Kidney epithelial cell (primary cell): ENCODE measurements at regions not wholly inside any gene's neighbourhood (a gene's known extent, or its start where the extent isn't known, plus 50 kb on each side); places are given as distances from the start of the nearest gene placed in this dataset.

Source experiments
- DNase-seq: peaks from one replicate; pipeline ENCODE4 v3.0.0-alpha.2; 2010; ENCODE audit warnings: low read depth
- H3K27me3 ChIP-seq: 2 replicates; pipeline ENCODE4 v1.6.0; 2011; ENCODE audit warnings: low read length; ENCODE audit not compliant: control insufficient read depth, insufficient read depth
- H3K36me3 ChIP-seq: 2 replicates; pipeline ENCODE4 v1.5.1; 2011; ENCODE audit warnings: low read length; ENCODE audit not compliant: control insufficient read depth, insufficient read depth
- H3K4me3 ChIP-seq: 2 replicates; pipeline ENCODE4 v1.5.1; 2011; ENCODE audit warnings: low read depth, mild to moderate bottlenecking, control low read depth, low read length
- CTCF ChIP-seq: IDR thresholded peaks from 2 replicates; pipeline ENCODE4 v1.5.1; 2011; ENCODE audit warnings: mild to moderate bottlenecking, moderate library complexity, low read length, control low read depth, inconsistent platforms; ENCODE audit not compliant: insufficient read depth, poor library complexity, severe bottlenecking

- no peak for TF ChIP-seq CTCF
- no peak overlapping the region for H3K4me3 ChIP-seq
- no peaks in the 10 kb centered on the region for H3K36me3 ChIP-seq
- no peaks in the 10 kb centered on the region for H3K27me3 ChIP-seq
- no peak for DNase-seq
Measured at GRCh38 chr9:18357321-18357720, 116.6 kb upstream of the ADAMTSL1 start.

GRCh38 chr9:18358325-18358724 lies 115.6 kb upstream of the ADAMTSL1 start:
- no peak for TF ChIP-seq CTCF
- no peak for DNase-seq

GRCh38 chr9:18359335-18359734 lies 114.6 kb upstream of the ADAMTSL1 start:
- no peak for TF ChIP-seq CTCF
- no peaks in the 10 kb centered on the region for H3K27me3 ChIP-seq
- H3K36me3 ChIP-seq = no peaks in the 10 kb centered on the region
- DNase-seq = no peak
- H3K4me3 ChIP-seq = no peak overlapping the region

More at GRCh38 chr9:18358325-18358724, 115.6 kb upstream of the ADAMTSL1 start:
- H3K36me3 ChIP-seq = no peaks in the 10 kb centered on the region
- H3K4me3 ChIP-seq = no peak overlapping the region
- no peaks in the 10 kb centered on the region for H3K27me3 ChIP-seq

GRCh38 chr9:18360005-18360404 lies 113.9 kb upstream of the ADAMTSL1 start:
- Histone ChIP-seq H3K4me3 (no peak overlapping the region), H3K36me3 (no peaks in the 10 kb centered on the region), H3K27me3 (no peaks in the 10 kb centered on the region)
- no peak for TF ChIP-seq CTCF
- DNase-seq = no peak

DNA sequence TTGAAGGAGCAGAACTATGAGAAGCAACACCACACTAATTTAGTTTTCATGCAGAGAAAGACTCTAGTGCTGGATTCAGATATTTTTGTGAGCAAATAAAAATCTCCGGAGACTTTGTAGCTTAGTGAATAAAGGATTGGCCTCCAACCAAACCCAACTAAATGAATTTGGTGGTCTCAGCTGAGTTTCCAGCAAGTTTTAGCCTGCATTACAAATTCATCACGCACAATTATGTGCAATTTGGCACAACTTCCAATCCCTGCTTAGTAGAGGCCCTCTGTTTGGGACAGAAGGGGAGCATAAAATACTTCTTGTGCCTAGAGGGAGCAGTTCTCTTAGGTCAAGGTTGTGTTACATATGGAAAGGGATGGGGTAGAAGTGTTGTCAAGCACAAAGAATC lies 112.3 kb upstream of the ADAMTSL1 start:
- no peak for DNase-seq
- H3K4me3 ChIP-seq = no peak overlapping the region
- H3K27me3 ChIP-seq = no peaks in the 10 kb centered on the region
- TF ChIP-seq CTCF = no peak
- H3K36me3 ChIP-seq = no peaks in the 10 kb centered on the region

GRCh38 chr9:18362166-18362565 lies 111.8 kb upstream of the ADAMTSL1 start:
- no peak overlapping the region for H3K4me3 ChIP-seq
- no peak for DNase-seq
- no peak for TF ChIP-seq CTCF
- H3K36me3 ChIP-seq = no peaks in the 10 kb centered on the region
- H3K27me3 ChIP-seq = no peaks in the 10 kb centered on the region
